Activated T-cell treated with anti-CD3 and anti-CD28 coated beads, Interleukin-2, amount 50 U/mL, for 48 hours (primary cell): ENCODE measurements at regions not wholly inside any gene's neighbourhood (a gene's known extent, or its start where the extent isn't known, plus 50 kb on each side); places are given as distances from the start of the nearest gene placed in this dataset.
"Not testable (repeated sequence)": the region's sequence is repeated elsewhere in the genome, so short reads cannot be mapped to it uniquely, and the experiment has no call there.

ENCODE experiments used
- DNase-seq, 2 experiments: peaks; one replicate each; pipeline ENCODE4 v3.0.0-alpha.2; 2020

- DNase-seq, result no peak
These were observed 238.6 kb downstream of the TRIML1 start for GRCh38 chr4:188377816-188378215.

GRCh38 chr4:188383180-188383579 is 243.9 kb downstream of the TRIML1 start:
- DNase-seq, result no peak

DNA sequence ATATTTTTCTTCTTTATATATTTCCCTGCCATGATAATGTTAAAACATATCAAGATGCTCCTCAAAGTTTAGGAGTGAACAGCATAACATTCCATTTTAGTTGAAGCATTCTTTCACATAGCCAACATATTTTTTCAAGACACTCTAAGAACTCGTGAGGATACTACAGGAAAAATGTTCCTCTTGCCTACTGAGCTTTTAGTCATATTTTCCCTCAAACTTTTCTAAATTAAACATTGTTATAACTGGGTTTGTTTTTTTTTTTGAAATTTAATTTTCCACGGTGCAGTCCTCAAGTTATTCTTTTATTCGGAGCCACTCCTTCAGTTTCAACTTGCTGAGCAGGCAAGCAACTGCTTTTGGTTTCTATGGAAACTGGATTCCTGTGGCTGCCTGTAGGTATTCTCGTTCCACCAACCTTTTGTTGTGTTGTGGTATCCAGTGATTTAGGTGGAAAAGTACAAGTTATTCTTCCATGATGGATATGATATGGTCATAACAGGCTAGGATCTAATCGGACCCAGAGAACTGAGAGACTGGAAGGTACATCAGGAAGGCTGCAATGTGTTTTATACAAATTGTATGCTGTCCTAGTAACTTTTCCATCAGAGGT is 248.0 kb downstream of the TRIML1 start:
- no peak for DNase-seq

DNA sequence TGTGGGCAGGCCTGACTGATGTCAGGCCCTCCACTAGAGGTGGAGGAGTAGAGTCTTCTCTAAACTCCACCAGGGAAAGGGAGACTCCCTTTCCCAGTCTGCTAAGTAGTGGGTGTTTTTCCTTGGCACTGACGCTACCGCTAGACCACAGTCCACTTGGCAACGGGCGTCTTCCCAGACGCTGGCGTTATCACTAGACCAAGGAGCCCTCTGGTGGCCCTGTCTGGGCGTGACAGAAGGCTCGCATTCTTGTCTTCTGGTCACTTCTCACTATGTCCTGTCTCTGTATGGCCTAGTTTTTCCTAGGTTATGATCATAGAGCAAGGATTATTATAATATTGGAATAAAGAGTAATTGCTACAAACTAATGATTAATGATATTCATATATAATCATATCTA is 252.1 kb downstream of the TRIML1 start:
- not testable (repeated sequence) for DNase-seq

DNA sequence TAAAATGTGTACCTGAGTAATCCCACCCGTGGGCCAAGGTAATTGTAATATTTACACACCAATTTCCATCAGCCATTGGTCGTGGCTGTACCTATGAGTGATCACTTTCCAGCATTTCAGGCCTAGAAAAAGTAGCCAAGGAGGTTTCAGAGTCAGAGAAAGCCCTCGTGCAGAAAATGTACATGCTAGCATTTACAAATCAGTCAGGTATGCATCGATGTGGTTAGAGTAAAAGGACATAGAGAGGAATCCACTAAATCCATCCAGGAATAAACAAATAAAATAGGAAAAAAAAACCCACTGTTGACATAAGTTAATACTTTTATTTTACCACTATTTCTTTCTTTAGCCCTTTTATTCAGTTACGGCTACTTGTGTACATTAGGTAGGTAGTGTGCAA is 256.8 kb downstream of the TRIML1 start:
- DNase-seq, result no peak

GRCh38 chr4:188399834-188400233 is 260.6 kb downstream of the TRIML1 start:
- DNase-seq, result no peak

DNA sequence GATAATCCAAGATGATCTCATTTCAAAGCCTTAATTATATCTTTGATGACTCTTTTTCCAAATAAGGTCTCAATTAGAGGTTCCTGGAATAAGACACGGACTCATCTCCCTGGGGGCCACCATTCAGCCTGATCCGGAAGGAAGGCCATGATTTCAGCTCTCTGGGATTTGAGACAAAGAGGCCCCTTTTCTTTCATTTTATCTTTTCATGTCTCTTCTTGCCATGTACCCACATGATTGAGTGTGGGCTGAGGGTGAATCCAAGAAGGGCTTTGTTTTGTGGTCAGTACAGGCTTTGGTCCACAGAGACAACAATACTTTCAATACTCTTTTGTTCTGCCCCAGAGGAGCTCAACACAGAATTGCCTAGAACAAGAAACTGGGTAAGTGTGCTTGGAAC is 261.2 kb downstream of the TRIML1 start:
- DNase-seq, result no peak

GRCh38 chr4:188403272-188403671 is 264.0 kb downstream of the TRIML1 start:
- no peak for DNase-seq

DNA sequence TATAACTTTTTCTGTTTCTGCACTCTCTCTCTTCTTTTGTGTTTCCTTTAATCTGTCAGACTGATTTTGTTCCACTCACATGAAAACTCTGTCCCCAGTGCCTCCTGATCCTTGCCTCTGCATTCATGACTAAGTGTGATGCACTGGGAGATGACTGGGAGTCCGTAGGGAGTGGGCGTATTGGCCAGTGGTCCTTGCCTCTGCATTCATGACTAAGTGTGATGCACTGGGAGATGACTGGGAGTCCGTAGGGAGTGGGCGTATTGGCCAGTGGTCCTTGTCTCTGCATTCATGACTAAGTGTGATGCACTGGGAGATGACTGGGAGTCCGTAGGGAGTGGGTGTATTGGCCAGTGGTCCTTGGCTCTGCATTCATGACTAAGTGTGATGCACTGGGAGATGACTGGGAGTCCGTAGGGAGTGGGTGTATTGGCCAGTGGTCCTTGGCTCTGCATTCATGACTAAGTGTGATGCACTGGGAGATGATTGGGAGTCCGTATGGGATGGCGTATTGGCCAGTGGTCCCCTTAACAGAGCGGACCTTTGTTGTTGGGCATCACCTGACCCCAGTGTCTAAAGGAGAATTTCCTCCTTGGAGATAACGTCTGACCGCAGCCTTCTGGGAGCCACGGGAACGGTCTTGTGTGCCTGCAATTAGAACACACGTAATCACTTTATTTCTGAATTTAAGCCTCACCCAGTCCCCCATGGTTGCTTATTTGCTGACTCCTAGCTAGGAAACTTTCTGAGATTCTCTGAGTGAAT is 266.0 kb downstream of the TRIML1 start:
- not testable (repeated sequence) for DNase-seq

DNA sequence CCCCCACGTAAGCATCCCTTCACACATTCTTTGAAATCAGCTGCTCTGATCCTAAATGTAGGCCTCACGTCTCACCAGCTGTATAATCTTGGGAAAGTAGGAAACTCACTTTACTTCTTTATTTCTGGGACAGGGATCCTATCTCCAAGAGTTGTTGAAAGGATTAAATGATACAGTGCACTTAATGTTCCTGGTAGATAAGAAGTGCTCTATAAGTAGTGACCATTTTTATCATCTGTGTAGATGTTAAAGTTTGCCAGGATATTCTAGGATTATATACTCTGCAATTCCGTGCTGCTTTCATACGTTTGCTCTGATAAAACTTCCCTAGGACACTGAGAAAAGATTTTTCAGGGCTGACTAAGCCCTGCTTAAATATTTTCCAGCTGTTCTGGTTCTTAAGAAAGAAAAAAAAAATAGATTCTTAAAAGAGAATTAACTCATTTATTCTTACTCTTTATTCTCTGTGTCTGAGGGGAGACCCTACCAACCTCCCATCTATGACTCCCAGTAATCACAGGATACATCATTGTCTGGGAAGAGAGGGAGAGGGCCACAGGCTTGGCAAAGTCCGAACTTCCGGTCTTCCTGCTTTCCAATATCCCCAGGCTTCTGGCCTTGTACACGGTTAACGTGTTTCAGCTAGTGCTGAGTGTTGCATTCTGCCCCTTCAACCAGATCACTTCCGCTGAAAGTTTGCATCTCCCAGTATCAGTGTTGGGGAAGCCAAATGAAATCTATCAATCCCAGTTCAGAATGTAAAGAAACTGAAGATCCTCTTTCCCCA is 269.2 kb downstream of the TRIML1 start:
- no peak for DNase-seq

- DNase-seq, result no peak
These were observed 270.6 kb downstream of the TRIML1 start for GRCh38 chr4:188409851-188410250.

DNA sequence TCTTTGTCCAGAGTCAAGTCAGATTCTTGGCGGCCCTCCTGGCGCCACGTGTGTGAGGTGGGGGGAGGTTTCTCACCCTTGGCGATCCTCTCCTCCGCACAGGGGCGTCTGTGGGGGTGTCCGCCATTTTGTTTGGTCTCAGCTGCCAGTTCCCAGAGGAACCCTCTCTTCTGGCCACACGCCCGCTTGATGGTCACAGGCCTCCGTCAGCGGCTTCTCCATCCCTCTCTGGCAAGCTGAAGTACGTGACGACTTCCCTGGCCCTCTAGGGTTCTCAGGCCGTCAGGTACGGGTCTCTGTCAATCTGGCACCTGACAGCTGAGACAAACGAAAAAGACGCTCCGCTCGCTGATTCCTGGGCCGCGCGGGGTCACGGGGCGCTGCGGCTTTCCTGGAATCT is 272.6 kb downstream of the TRIML1 start:
- DNase-seq, result no peak

DNA sequence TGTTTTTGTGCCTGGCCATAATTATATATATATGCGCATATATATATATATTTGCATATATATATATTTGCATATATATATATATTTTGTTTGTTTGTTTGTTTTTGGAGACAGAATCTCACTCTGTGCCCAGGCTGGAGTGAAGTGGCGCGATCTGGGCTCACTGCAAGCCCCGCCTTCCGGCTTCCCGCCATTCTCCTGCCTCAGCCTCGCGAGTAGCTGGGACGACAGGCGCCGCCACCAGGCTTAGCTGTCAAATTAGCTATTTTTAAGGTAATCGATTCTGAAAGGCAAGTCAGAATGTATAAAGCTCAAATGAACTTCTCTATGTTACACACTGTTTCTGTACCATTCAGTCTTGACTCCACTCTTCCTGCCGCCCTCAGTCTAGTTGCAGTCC is 273.3 kb downstream of the TRIML1 start:
- no peak for DNase-seq

DNA sequence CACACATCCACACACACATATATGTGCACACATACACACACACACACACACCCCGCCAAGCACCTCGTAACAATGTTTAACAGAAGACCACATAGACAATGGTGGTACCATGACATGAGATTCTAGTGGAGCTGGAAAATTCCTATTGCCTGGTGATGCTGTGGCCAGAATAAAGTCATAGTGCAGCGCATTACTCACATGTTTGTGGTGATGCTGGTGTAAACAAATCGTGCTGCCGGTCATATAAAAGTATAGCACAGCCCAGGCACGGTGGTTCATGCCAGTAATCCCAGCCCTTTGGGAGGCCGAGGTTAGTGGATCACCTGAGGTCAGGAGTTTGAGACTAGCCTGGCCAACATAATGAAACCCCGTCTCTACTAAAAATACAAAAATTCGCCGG is 275.2 kb downstream of the TRIML1 start:
- no peak for DNase-seq

DNA sequence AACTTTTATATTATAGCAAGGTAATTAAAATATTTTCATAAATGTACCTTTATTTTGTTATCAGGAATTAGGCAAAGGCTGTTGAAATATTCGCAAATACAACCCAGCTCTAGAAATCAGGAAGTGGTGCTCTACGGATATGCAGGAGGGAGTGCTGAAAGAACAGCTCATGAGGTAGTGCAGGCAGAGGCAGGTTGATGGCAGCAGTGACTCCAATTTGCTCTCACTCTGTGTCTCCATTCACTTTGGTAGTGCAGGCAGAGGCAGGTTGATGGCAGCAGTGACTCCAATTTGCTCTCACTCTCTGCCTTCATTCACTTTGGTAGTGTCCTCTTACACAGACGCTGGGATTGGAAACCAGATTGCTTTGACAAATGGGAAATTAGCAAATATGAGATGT is 277.9 kb downstream of the TRIML1 start:
- no peak for DNase-seq

DNA sequence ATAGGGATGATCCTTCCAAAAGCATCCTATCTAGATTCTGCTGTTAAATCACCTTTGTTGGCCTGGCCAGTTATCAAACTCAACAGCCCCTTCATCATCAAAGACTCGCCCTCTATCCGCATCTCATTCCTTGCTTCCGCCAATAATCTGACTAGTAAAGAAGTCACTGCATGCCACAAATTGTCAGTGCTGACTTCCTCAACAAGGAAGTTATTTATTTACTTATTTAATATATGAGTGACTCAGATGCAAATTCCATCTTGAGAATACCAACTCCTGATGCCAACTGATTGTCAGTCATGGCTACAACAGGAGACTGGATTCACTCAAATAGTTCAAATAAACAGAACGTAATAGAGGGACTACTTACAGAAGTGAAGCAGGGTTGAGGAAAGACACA is 283.8 kb downstream of the TRIML1 start:
- DNase-seq, result no peak

DNA sequence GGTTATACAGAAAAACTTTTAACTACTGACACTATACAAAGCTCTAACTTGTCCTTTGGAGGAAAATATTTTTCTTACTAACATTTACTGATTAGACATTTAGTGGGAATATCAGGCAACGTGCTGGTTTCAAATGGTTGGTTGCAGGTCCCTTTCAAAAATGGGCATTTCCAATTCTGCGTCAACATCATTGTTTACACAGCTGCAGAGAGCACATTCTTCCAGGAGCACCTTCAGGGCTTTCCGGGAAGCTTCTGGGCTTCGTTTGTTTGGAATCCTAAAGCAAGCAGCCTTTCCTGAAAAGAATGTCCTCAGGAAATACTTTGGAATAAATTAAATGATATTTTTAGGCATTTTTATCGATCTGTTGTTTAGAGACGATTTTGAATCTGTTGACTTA is 289.7 kb downstream of the TRIML1 start:
- no peak for DNase-seq

DNA sequence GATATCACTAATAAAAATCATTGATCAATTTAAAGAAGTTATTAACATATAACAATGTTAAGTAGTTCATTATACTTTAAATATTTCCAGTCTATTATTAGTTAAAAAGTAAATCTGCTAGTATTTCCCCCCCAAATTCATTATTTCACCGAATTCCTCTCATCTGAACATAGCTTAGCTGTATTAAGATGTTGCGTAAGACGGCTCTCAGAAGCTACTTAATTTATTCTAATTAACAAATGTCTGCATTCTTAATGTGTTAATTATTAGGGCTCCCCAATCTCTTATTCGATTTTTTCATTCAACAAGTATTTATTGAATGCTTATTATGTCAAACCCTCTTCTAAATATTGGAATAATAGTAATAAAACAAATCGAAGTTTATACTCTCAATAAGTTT is 290.7 kb downstream of the TRIML1 start:
- DNase-seq, result no peak

GRCh38 chr4:188430384-188430783 is 291.1 kb downstream of the TRIML1 start:
- no peak for DNase-seq

DNA sequence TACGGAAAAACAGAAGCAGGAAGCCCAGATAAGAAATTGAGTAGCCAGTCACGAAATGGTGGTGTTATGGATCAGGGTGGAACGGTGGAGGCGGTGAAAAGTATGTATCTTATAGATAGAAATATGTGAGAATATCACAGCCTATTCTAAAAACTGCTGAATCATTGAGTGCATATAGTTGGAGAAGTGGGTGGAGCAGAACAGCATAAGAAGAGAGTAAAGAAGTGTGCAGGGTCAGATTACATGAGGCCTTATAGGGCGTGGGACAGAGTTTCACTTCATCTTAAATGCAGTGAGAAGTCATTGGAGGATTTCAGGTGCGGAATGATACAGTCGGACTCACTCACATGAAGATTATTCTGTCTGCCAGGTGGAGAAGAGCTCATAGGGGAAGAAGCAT is 293.1 kb downstream of the TRIML1 start:
- no peak for DNase-seq

DNA sequence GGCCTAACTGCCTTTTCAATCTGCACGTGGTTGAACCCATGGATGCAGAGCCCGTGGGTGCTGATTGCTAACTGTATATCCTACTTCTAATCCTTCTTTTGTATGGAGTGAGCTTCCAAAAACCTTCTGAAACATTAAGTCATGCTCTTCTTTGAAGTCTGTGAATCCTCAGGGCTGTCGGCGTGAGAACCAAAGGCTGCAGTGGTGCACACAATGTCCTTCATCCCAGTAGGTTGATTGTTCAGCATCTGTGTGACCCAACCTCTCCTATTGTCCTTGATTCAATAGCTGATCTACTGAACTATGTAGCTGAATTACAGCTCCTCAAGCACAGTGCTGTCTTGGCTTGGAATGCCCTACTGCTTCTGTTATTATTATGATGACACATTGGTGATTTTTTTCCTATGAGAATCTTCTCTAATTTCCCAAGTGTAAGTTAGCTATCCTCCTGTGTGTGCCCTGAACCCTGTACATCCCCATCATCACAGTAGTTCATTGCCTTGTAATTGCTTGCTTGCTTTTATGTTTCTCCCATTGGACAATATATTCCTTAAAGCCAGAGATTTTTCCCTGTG is 294.6 kb downstream of the TRIML1 start:
- DNase-seq, result no peak

- DNase-seq, result no peak
These were observed 295.4 kb downstream of the TRIML1 start for GRCh38 chr4:188434643-188435042.

DNA sequence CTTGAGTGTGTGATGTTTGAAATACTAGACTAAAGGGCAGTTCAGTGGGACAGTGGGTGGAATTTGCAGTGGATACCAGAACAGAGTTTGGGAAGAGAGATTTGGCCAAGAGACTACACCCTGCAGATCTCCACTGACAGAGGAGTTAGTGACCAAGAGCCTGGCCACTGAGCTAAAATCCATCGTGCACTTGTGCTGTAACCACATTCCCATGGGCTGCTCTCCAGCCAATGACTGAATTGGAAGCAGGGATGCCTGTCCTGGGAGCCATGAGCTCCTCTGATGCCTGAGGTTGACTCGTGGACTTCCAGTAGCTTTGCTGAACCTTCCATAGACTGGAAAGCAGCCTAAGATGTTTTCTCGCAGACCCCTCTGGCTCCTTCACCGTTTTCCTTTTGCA is 296.1 kb downstream of the TRIML1 start:
- no peak for DNase-seq

DNA sequence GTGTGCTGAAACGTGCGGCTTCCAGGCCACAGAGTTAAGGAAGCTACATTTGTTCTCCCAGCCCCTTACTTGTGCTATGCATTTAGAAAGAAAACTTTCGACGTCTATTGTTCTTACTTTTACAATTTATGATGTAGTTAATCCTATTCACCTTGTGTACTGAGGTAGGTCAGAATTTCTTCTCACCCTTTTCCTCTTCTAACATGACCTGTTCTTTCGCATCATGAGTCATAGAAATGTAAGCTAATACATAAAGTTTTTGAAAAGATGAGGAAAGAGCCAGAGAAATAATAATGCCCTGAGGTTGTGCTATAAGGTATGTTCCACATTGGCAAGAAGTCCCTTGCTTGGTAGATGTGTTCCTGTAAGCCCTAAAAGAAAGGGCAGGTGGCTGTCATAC is 298.3 kb downstream of the TRIML1 start:
- no peak for DNase-seq
